ENCODE measurements at regions not wholly inside any gene's neighbourhood (a gene's known extent, or its start where the extent isn't known, plus 50 kb on each side); places are given as distances from the start of the nearest gene placed in this dataset.

DNA sequence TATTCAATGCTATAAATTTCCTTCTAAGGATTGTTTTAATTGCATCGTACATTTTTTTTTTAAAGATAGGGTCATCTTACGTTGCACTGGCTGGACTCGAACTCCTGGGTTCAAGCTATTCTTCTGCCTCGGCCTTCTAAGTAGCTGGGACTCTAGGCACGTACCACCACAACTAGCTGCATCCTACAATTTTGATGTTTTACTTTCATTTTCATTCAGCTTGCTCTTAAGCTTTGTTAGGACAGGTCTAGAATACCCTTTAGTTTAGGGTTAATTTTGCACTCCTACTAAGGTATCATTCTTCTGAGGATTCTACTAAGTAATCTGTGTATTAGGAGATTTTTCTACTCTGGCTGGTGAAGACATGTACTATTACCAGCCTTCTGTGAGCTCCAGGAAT is 50.2 kb upstream of the C1GALT1C1 start:
- no peak overlapping the region for H3K4me2 ChIP-seq (ENCODE audit: low read length)
- no peak for TF ChIP-seq EZH2 (IDR thresholded peaks at IDR 0.05; ENCODE audit: borderline replicate concordance, low read length)
- TF ChIP-seq, protein P1, sequence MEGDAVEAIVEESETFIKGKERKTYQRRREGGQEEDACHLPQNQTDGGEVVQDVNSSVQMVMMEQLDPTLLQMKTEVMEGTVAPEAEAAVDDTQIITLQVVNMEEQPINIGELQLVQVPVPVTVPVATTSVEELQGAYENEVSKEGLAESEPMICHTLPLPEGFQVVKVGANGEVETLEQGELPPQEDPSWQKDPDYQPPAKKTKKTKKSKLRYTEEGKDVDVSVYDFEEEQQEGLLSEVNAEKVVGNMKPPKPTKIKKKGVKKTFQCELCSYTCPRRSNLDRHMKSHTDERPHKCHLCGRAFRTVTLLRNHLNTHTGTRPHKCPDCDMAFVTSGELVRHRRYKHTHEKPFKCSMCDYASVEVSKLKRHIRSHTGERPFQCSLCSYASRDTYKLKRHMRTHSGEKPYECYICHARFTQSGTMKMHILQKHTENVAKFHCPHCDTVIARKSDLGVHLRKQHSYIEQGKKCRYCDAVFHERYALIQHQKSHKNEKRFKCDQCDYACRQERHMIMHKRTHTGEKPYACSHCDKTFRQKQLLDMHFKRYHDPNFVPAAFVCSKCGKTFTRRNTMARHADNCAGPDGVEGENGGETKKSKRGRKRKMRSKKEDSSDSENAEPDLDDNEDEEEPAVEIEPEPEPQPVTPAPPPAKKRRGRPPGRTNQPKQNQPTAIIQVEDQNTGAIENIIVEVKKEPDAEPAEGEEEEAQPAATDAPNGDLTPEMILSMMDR (IDR thresholded peaks at IDR 0.05; ENCODE audit: low read length) = no peak

More for the DNA sequence above, 50.2 kb upstream of the C1GALT1C1 start:
- no peaks in the 10 kb centered on the region for H3K36me3 ChIP-seq (ENCODE audit: insufficient read depth, low read length)
- H3K4me3 ChIP-seq (ENCODE audit: low read depth, low read length, poor library complexity, severe bottlenecking) = no peak overlapping the region
- H3K9ac ChIP-seq (ENCODE audit: low read length) = no peak overlapping the region
- no peaks in the 10 kb centered on the region for H3K27me3 ChIP-seq (ENCODE audit: insufficient read depth, low read length)
- H3K27ac ChIP-seq (ENCODE audit: low read depth, low read length, poor library complexity, severe bottlenecking) = no peak overlapping the region
- H3F3A ChIP-seq (ENCODE audit: insufficient read depth, low read length) = no peaks in the 10 kb centered on the region
- H3K4me1 ChIP-seq (ENCODE audit: insufficient read depth, low read length, severe bottlenecking) = peaks cover 4% of the 10 kb centered on the region
- H3K9me3 ChIP-seq (ENCODE audit: low read length) = no peaks in the 10 kb centered on the region
- H3K79me2 ChIP-seq (ENCODE audit: insufficient read depth, low read length) = no peaks in the 10 kb centered on the region
- no peaks in the 10 kb centered on the region for H4K20me1 ChIP-seq (ENCODE audit: insufficient read depth, low read length)
- no peaks in the 10 kb centered on the region for H3K9me2 ChIP-seq (ENCODE audit: low read depth, low read length)
- H2AFZ ChIP-seq (ENCODE audit: low read length) = no peak overlapping the region
